LNCAP (cell line): ENCODE measurements at regions not wholly inside any gene's neighbourhood (a gene's known extent, or its start where the extent isn't known, plus 50 kb on each side); places are given as distances from the start of the nearest gene placed in this dataset.

Experiments used
- TF ChIP-seq, protein P1 (sequence below): fragments of 450-650 bp; IDR thresholded peaks from 2 replicates; pipeline ENCODE4 v1.5.1; 2017; ENCODE audit warnings: mild to moderate bottlenecking

DNA sequence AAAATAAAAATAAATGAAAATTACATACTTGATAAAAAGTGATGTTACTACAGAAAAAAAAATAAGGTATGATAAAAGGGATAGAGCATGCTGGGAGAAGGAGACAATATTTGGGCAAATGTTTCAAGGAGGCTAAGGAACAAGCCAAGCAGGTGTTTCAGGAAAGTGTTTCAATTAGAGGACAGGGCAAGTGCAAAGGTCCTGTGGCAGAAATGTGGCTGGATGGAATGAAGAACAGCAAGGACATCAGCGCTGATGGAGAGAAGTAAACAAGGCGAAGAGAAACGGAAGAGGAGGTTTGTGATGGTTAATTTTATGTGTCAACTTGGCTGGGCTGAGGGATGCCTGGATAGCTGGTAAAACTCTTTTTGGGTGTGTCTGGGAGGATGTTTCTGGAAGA lies 331.2 kb upstream of the C16orf82 start:
- TF ChIP-seq, protein P1, sequence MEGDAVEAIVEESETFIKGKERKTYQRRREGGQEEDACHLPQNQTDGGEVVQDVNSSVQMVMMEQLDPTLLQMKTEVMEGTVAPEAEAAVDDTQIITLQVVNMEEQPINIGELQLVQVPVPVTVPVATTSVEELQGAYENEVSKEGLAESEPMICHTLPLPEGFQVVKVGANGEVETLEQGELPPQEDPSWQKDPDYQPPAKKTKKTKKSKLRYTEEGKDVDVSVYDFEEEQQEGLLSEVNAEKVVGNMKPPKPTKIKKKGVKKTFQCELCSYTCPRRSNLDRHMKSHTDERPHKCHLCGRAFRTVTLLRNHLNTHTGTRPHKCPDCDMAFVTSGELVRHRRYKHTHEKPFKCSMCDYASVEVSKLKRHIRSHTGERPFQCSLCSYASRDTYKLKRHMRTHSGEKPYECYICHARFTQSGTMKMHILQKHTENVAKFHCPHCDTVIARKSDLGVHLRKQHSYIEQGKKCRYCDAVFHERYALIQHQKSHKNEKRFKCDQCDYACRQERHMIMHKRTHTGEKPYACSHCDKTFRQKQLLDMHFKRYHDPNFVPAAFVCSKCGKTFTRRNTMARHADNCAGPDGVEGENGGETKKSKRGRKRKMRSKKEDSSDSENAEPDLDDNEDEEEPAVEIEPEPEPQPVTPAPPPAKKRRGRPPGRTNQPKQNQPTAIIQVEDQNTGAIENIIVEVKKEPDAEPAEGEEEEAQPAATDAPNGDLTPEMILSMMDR = no peak

- TF ChIP-seq, protein P1 = no peak
Measured at GRCh38 chr16:26736084-26736483, 330.6 kb upstream of the C16orf82 start.

GRCh38 chr16:26740771-26741170 lies 326.0 kb upstream of the C16orf82 start:
- TF ChIP-seq, protein P1 = no peak

GRCh38 chr16:26742040-26742439 lies 324.7 kb upstream of the C16orf82 start:
- TF ChIP-seq, protein P1 = no peak

GRCh38 chr16:26744430-26744829 lies 322.3 kb upstream of the C16orf82 start:
- TF ChIP-seq, protein P1 = no peak

DNA sequence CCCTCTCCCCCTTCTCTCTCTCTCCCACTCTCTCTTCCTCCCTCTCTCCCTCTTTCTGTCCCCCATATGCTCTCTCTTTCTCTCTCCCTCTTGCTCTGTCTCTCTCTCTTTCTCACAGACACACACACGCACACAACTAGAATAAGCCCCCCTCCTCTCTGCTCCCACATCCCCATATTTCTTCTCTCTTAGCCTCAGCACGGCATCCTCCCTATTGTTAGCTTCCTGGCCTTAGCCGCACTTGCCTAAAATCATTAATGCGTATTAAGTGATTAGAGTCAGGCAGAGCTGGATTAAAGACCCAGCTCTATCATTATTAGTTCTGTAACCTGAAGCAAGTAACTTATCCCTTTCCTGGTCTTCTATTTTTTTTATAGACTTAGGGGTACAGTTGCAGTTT lies 319.0 kb upstream of the C16orf82 start:
- TF ChIP-seq, protein P1 = no peak

DNA sequence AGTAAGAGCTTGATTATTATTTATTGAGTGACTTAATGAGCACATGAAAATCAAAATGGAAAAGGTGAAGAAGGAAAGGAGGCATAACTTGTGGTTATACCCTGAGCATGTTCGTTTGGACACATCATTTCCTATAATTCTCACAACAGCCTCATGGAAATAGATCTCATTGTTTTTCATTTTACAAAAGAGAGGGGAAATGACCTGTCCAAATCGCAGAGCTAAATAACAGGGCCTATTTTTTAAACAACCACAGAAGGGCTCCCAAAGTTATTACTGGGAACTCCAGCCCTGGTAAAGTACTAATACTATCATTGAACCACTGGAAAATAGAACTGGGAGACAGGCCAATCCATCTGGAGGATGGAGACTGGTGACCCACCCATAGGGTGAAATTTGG lies 317.7 kb upstream of the C16orf82 start:
- TF ChIP-seq, protein P1 = no peak

GRCh38 chr16:26752166-26752565 lies 314.6 kb upstream of the C16orf82 start:
- TF ChIP-seq, protein P1 = no peak
